Left lobe of liver (tissue), 2 donors: ENCODE measurements at regions not wholly inside any gene's neighbourhood (a gene's known extent, or its start where the extent isn't known, plus 50 kb on each side); places are given as distances from the start of the nearest gene placed in this dataset.

Experiments used
- ATAC-seq: fragments of 200-7000 bp; cut with Tn5 transposase; one replicate; pipeline ENCODE4 v1.9.1; 2020; ENCODE audit warnings: mild to moderate bottlenecking, moderate library complexity
- DNase-seq: peaks from one replicate; pipeline ENCODE4 v3.0.0-alpha.2; 2020; ENCODE audit warnings: low spot score
- donor health status: DM: no; HTN: no; CAD: no; lungs with moderate emphysema.
- donor health status: DM: no; HTN: yes; CAD: no.

- DNase-seq (no peak), ATAC-seq (no peak)
Measured at GRCh38 chr1:69497441-69498221, 70.1 kb upstream of the LRRC7 start.

GRCh38 chr1:69498711-69499110, 69.0 kb upstream of the LRRC7 start:
- ATAC-seq = no peak
- no peak for DNase-seq

- ATAC-seq (no peak), DNase-seq (no peak)
Measured at GRCh38 chr1:69499203-69499803, 68.4 kb upstream of the LRRC7 start.

- ATAC-seq (no peak), DNase-seq (no peak)
Measured at GRCh38 chr1:69502991-69503390, 64.7 kb upstream of the LRRC7 start.

GRCh38 chr1:69504730-69505252, 62.9 kb upstream of the LRRC7 start:
- ATAC-seq (no peak), DNase-seq (no peak)

- no peak for DNase-seq
- ATAC-seq = no peak
Measured at GRCh38 chr1:69506311-69506710, 61.4 kb upstream of the LRRC7 start.

- DNase-seq = no peak
- ATAC-seq = no peak
Measured at GRCh38 chr1:69506721-69507120, 61.0 kb upstream of the LRRC7 start.

GRCh38 chr1:69510026-69510425, 57.7 kb upstream of the LRRC7 start:
- DNase-seq = no peak
- no peak for ATAC-seq

GRCh38 chr1:69511426-69512192, 56.1 kb upstream of the LRRC7 start:
- ATAC-seq (no peak), DNase-seq (no peak)

- ATAC-seq = no peak
- DNase-seq = no peak
Measured at GRCh38 chr1:69513601-69514000, 54.1 kb upstream of the LRRC7 start.
